SK-N-MC (cell line): ENCODE measurements at regions not wholly inside any gene's neighbourhood (a gene's known extent, or its start where the extent isn't known, plus 50 kb on each side); places are given as distances from the start of the nearest gene placed in this dataset.

Experiments
- DNase-seq: peaks from one replicate; pipeline ENCODE4 v3.0.0-alpha.2; 2011; ENCODE audit warnings: low read depth, low spot score
- H3K27ac ChIP-seq: fragments of 200-600 bp; sonication (generic); 2 replicates; pipeline ENCODE4 v1.5.1; 2016; ENCODE audit warnings: mixed run types
- H3K36me3 ChIP-seq: fragments of 200-600 bp; sonication (generic); 2 replicates; pipeline ENCODE4 v1.6.1; 2017; ENCODE audit warnings: antibody characterized with exemption, low read length, mixed read lengths; ENCODE audit not compliant: insufficient read depth
- H3K4me3 ChIP-seq: fragments of 200-600 bp; sonication (generic); 2 replicates; pipeline ENCODE4 v1.5.1; 2016
- H3K9ac ChIP-seq: fragments of 200-600 bp; sonication (generic); 2 replicates; pipeline ENCODE4 v1.8.0; 2017; ENCODE audit warnings: mixed run types, mixed read lengths; ENCODE audit not compliant: insufficient read length
- H3K9me3 ChIP-seq: fragments of 200-600 bp; sonication (generic); 2 replicates; pipeline ENCODE4 v1.6.1; 2017; ENCODE audit warnings: low read depth, mild to moderate bottlenecking, antibody characterized with exemption, low read length, moderate library complexity, mixed read lengths
- EZH2 ChIP-seq: fragments of 200-600 bp; sonication (generic); IDR thresholded peaks from one replicate; pipeline ENCODE4 v1.6.1; 2017; ENCODE audit warnings: antibody characterized with exemption
- FOXP2 ChIP-seq: optimal IDR thresholded peaks from 2 replicates; pipeline ENCODE3; 2011; ENCODE audit warnings: mild to moderate bottlenecking, moderate library complexity; ENCODE audit not compliant: insufficient read depth; ENCODE audit errors: extremely low read length, control extremely low read depth
- POLR2AphosphoS5 ChIP-seq: IDR thresholded peaks from 2 replicates; pipeline ENCODE4 v1.6.1; 2012; ENCODE audit warnings: mild to moderate bottlenecking, low read depth, low read length, borderline replicate concordance

DNA sequence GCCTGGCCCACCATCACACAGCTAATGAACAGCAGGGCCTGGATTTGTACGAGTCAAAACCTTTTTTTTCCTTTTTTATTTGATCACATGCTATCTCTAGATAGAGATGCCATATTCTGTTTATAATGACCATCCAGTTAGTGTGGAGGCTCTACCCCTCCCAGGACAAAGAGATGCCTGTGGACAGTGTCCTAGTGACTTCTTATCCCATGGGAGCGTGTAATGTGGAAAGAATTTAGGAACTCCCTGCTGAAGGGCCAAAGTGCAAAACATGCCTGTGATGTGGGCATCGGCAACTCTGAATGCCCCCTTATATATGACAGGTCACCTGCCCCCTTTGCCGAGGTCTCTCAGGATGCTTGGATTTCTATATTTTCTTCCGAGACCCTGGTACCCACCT is 292.2 kb downstream of the RRAGC start:
- DNase-seq, result no peak
- Histone ChIP-seq H3K4me3 (no peak overlapping the region), H3K9ac (no peak overlapping the region), H3K36me3 (no peaks in the 10 kb centered on the region), H3K9me3 (no peaks in the 10 kb centered on the region), H3K27ac (no peak overlapping the region)
- no peak for TF ChIP-seq FOXP2
- TF ChIP-seq POLR2AphosphoS5, result no peak
- TF ChIP-seq EZH2, result no peak

DNA sequence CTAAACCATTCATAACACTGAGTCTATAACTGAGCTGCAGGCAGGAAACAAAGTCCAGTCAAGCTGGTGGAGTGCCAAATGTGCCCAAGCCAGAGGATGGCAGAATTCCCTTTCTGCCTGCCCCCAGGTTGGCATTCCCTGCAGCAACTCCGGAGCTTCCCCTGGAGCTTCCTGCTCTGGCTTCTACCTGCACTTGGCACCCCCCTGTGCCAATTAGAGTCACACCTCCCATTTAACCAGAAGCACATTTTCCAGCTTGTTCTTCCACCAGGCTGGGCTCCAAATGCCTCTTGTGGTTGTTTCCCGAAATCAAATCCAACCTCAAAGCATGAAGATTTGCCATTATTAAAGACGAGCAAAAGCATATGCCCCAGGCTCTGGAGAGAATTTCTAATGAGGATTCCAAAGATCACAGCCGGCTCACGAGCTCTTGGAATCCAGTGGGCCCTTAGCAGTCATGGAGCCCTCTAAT is 294.5 kb downstream of the RRAGC start:
- TF ChIP-seq EZH2 (no peak), POLR2AphosphoS5 (no peak; the same call in 1 of the 2 replicates), FOXP2 (peak; percentile 64)
- peak overlapping the region; percentile 67 for H3K27ac ChIP-seq
- no peaks in the 10 kb centered on the region for H3K36me3 ChIP-seq
- no peaks in the 10 kb centered on the region for H3K9me3 ChIP-seq
- H3K4me3 ChIP-seq, result peak overlapping the region; percentile 53
- H3K9ac ChIP-seq, result no peak overlapping the region
- peak; percentile 82 for DNase-seq

DNA sequence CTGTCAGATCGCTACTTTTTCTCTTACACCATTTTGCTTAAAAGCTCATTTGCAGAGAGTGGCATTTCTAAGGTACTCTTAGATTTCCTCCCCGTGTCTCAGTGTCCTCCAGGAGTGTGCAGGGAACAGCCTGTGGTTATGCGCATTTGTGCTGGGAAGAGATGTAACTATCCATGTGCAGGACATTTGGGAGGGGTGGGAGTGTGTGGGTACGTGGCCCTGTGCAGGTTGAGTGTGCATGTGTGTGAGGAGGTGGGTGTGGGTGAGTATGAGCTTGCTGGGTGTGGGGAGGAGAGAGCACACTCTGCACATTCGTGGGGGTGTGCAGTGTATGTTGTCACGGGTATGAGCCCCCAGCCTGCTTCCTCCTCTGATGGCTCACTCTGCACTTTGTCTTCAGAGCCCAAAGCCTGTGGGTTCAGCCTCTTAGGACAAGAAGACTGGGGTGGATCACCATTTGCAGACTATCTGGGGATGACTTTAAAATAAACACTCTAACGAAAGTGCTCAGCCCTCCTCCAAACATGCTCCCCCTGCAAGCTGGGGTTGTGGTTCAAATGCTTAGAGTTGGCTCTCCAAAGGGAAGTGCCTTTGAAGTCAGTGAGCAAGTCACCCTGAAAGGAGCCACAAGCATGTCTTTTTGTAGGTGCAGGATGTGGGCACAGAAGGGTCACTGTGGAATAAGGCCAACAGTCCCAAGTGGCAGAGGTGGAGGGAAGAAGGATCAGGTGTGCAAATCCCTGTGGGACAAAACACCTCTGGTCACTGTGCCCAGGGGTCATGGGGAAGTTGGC is 295.4 kb downstream of the RRAGC start:
- DNase-seq, result no peak
- Histone ChIP-seq H3K9ac (no peak overlapping the region), H3K9me3 (no peaks in the 10 kb centered on the region), H3K36me3 (no peaks in the 10 kb centered on the region), H3K4me3 (no peak overlapping the region), H3K27ac (no peak overlapping the region)
- TF ChIP-seq FOXP2, result no peak
- no peak for TF ChIP-seq EZH2
- no peak for TF ChIP-seq POLR2AphosphoS5

DNA sequence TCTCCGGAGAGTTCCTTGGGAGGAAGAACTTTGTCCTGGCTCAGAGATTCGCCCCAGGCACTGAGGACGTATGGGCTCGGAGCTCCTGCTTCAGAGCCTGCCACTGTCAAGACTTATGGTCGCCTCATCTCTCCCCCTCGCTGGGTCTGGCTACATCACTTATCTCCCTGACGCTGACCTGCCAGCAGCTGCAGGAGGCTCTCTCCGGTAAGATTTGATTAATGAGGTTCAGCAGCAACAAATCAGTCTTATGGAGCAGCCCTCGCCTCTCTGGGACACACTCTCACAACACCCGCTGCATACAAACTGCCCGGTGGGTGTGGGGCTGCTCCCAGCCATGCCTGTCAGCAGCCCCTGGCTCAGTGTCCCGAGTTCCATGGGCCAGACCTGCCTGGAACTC is 297.8 kb downstream of the RRAGC start:
- Histone ChIP-seq H3K9me3 (no peaks in the 10 kb centered on the region), H3K9ac (no peak overlapping the region), H3K27ac (no peak overlapping the region), H3K4me3 (no peak overlapping the region), H3K36me3 (no peaks in the 10 kb centered on the region)
- DNase-seq, result no peak
- no peak for TF ChIP-seq EZH2
- no peak for TF ChIP-seq POLR2AphosphoS5
- no peak for TF ChIP-seq FOXP2

DNA sequence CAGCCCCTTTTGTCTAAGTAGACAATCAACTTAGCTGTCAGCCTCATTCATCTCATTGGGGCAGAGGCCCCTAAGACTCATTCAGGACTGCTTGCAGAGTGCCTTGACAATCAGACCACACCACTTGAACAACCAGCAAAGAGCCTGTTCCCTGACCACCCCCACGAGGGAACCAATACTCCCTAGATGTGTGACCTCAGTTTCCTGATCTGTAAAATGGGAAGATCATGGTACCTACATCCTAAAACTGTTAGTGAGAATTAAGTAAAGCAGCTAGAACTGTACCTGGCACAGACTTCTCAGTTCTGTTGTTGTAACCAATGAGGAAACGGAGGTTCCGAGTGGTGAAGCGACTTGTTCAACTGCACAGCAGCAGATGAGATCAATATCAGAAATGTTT is 298.5 kb downstream of the RRAGC start:
- Histone ChIP-seq H3K27ac (no peak overlapping the region), H3K9me3 (no peaks in the 10 kb centered on the region), H3K4me3 (no peak overlapping the region), H3K36me3 (no peaks in the 10 kb centered on the region), H3K9ac (no peak overlapping the region)
- no peak for DNase-seq
- TF ChIP-seq EZH2 (no peak), FOXP2 (no peak), POLR2AphosphoS5 (no peak)

DNA sequence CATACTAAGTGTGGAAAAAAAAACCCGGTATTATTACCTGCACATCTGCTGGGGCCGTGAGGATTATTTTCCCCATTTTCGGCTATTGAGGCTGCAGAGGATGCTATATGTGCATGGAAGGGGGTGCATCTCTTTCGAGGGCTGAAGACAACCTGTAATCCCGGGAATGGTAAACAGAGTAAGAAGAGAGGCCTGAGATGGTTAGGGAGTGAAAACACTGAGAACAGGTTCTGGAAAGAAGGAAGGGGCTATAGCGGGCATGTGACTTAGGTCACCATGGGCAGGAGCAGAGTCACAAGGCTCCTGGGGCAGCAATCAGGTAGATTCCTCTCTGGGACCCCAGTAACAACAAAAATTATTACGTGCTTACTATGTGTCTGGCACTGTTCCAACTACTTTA is 299.1 kb downstream of the RRAGC start:
- H3K36me3 ChIP-seq, result no peaks in the 10 kb centered on the region
- no peaks in the 10 kb centered on the region for H3K9me3 ChIP-seq
- DNase-seq, result no peak
- H3K9ac ChIP-seq, result no peak overlapping the region
- no peak overlapping the region for H3K4me3 ChIP-seq
- TF ChIP-seq FOXP2, result no peak
- TF ChIP-seq EZH2, result no peak
- TF ChIP-seq POLR2AphosphoS5, result no peak
- H3K27ac ChIP-seq, result no peak overlapping the region

DNA sequence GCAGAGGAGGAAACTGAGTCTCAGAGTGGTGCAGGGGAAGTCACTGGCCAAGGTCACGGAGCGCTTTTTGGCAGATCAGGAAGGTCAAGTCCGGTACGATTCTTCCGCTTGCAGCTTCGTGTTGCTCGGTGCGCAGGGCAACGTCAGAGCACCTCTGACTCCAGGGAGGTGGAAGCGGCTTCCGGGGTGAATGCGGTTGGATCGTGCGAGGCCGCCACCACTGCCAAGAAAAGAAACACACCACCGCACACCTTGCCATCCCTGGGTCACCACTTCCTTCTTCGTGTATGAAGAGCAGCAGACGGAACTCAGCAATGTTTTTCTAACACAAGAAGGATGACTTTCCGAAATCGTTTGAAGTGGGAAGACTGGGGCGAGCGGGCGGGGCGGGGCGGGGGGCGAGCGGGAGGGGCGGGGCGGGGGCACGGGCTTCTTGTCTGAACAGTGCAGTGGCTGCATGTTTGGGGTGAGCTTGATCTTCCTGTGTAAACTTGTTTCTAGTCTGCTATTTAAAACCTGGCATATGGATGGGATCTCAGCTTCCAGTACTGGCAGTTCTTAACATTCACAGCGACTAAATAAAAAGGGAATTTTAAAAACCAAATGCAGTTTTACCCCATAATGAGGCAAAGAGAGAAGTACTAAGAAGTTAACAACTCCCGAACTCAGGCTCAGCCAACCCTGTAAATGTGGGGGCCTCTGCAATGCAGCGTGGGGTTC is 300.0 kb downstream of the RRAGC start:
- no peak overlapping the region for H3K4me3 ChIP-seq
- H3K9ac ChIP-seq, result no peak overlapping the region
- no peaks in the 10 kb centered on the region for H3K9me3 ChIP-seq
- no peak for DNase-seq
- no peak for TF ChIP-seq FOXP2
- TF ChIP-seq POLR2AphosphoS5, result no peak
- TF ChIP-seq EZH2, result no peak
- H3K27ac ChIP-seq, result no peak overlapping the region
- no peaks in the 10 kb centered on the region for H3K36me3 ChIP-seq

DNA sequence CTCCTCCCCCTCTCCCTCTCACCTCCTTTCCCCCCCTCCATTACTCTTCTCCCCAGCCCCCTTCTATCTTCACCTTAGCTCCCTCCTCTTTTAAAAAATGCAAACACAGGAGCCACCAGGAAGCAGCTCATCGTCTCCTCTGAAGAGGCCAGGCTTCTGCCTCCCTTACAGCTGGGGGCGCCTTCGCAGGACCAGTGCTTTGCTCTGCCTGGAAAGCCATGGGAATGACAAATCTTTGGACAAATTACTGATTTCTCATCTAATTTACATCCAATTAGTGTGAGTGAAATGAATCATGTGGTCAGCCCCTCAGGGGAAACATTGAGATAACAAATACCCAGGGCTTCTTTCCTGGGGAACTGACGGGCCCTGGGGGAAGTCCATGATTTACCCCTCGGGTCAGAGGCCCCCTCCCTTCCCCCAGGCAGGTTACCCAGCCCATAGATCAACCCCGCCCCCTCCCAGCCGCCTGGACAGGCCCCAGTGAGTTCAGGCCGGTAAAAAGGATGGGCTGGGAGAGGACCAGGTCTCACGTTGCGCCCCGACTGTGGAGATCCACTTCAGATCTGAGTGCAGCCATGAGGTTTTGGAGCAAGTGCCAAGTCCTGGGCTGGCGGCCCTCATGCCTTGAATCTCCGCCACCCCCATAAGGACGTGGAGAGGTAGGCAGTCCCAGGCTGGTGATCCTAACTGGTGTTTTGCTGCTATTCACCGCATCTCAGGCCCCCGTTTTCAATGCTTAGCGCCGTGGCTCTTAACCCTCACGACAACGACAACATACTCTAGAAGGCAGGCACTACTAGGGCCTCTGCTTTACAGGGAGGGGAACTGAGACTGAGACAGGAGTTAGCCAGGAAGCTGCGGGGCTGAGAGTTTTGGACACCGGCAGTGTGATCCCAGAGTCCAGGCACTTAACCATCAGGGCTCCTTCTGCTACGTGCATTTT is 300.8 kb downstream of the RRAGC start:
- TF ChIP-seq FOXP2 (no peak), EZH2 (no peak), POLR2AphosphoS5 (no peak)
- Histone ChIP-seq H3K4me3 (no peak overlapping the region), H3K27ac (no peak overlapping the region)

More for the DNA sequence above, 300.8 kb downstream of the RRAGC start:
- Histone ChIP-seq H3K9ac (no peak overlapping the region), H3K36me3 (no peaks in the 10 kb centered on the region), H3K9me3 (no peaks in the 10 kb centered on the region)
- no peak for DNase-seq
